BLaER1 treated with 17β-estradiol and CSF1 and Interleukin-3, amounts not matched to agents 10 nM and 100 nM (cell line): ENCODE measurements at regions not wholly inside any gene's neighbourhood (a gene's known extent, or its start where the extent isn't known, plus 50 kb on each side); places are given as distances from the start of the nearest gene placed in this dataset.

Experiments used
- H3K27ac ChIP-seq, 11 experiments: shearing (Covaris generic); formaldehyde crosslinking; 2 replicates each; pipeline ENCODE4 v1.8.1; 2022
- H3K27me3 ChIP-seq, 11 experiments: shearing (Covaris generic); formaldehyde crosslinking; 2 replicates each; pipeline ENCODE4 v1.8.1; 2022
- H3K36me3 ChIP-seq, 11 experiments: shearing (Covaris generic); formaldehyde crosslinking; 2 replicates each; pipeline ENCODE4 v1.8.1; 2022
- H3K4me1 ChIP-seq, 10 experiments: shearing (Covaris generic); formaldehyde crosslinking; 2 replicates each; pipeline ENCODE4 v1.8.1; 2022
- H3K4me2 ChIP-seq, 11 experiments: shearing (Covaris generic); formaldehyde crosslinking; 2 replicates each; pipeline ENCODE4 v1.8.1; 2022
- H3K4me3 ChIP-seq, 10 experiments: shearing (Covaris generic); formaldehyde crosslinking; 2 replicates each; pipeline ENCODE4 v1.8.1; 2022
- H3K9ac ChIP-seq, 11 experiments: shearing (Covaris generic); formaldehyde crosslinking; 2 replicates each; pipeline ENCODE4 v1.8.1; 2022
- H3K9me3 ChIP-seq, 11 experiments: shearing (Covaris generic); formaldehyde crosslinking; replicated peaks in 1 of 11; 2 replicates each; pipeline ENCODE4 v1.8.1; 2022
- H4K20me1 ChIP-seq, 11 experiments: shearing (Covaris generic); formaldehyde crosslinking; 2 replicates each; pipeline ENCODE4 v1.8.1; 2022
- Cebpa-rat ChIP-seq, 11 experiments: shearing (Covaris generic); IDR thresholded peaks; 2 replicates each; pipeline ENCODE4 v1.8.1; 2022

GRCh38 chr4:54517781-54518444 lies 139.8 kb upstream of the KIT start:
- Histone ChIP-seq H3K4me2 (no peak overlapping the region), H3K4me3 (no peak overlapping the region), H3K9ac (no peak overlapping the region), H3K9me3 (no peaks in the 10 kb centered on the region), H3K27me3 (no peaks in the 10 kb centered on the region), H3K27ac (no peak overlapping the region), H3K4me1 (no peaks in the 10 kb centered on the region), H3K36me3 (no peaks in the 10 kb centered on the region), H4K20me1 (no peaks in the 10 kb centered on the region)
- TF ChIP-seq Cebpa-rat (IDR thresholded peaks at IDR 0.05): no peak

- Histone ChIP-seq H3K27me3 (no peaks in the 10 kb centered on the region), H3K4me2 (no peak overlapping the region), H3K4me3 (no peak overlapping the region), H3K36me3 (no peaks in the 10 kb centered on the region), H3K9me3 (no peaks in the 10 kb centered on the region), H4K20me1 (no peaks in the 10 kb centered on the region), H3K27ac (no peak overlapping the region), H3K9ac (no peak overlapping the region), H3K4me1 (no peaks in the 10 kb centered on the region)
- TF ChIP-seq Cebpa-rat (IDR thresholded peaks at IDR 0.05): no peak
Measured at GRCh38 chr4:54525602-54526001, 132.2 kb upstream of the KIT start.

GRCh38 chr4:54526560-54526959 lies 131.2 kb upstream of the KIT start:
- Histone ChIP-seq H3K36me3 (no peaks in the 10 kb centered on the region), H3K27ac (no peak overlapping the region), H3K4me2 (no peak overlapping the region), H3K4me3 (no peak overlapping the region), H3K9me3 (no peaks in the 10 kb centered on the region), H3K27me3 (no peaks in the 10 kb centered on the region), H4K20me1 (no peaks in the 10 kb centered on the region), H3K9ac (no peak overlapping the region), H3K4me1 (no peaks in the 10 kb centered on the region)
- no peak for TF ChIP-seq Cebpa-rat (IDR thresholded peaks at IDR 0.05)

DNA sequence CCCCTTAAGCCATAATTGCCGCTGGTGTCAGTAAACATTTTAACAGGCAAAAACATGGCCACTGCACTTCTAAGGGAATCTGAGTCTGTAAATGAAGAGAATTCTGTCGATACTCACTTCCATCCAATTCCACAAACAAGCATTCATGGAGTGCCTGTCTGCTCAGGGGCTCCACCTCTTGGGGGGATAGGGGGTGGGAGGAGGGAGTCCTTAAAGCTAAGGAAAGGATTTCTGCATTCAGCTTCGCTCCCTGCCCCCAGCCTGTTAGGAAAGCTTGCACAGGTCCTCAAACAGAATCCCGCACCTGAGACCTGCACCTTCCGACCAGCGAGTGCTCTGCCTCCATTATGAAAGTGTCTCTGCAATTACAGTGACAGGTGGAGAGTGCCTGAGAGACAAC lies 130.2 kb upstream of the KIT start:
- no peak overlapping the region for H3K4me2 ChIP-seq
- H3K27ac ChIP-seq: no peak overlapping the region
- no peak for TF ChIP-seq Cebpa-rat (IDR thresholded peaks at IDR 0.05)
- no peaks in the 10 kb centered on the region for H3K27me3 ChIP-seq
- H3K4me1 ChIP-seq: no peaks in the 10 kb centered on the region
- H3K4me3 ChIP-seq: no peak overlapping the region
- H4K20me1 ChIP-seq: no peaks in the 10 kb centered on the region
- no peaks in the 10 kb centered on the region for H3K36me3 ChIP-seq
- no peaks in the 10 kb centered on the region for H3K9me3 ChIP-seq
- no peak overlapping the region for H3K9ac ChIP-seq

DNA sequence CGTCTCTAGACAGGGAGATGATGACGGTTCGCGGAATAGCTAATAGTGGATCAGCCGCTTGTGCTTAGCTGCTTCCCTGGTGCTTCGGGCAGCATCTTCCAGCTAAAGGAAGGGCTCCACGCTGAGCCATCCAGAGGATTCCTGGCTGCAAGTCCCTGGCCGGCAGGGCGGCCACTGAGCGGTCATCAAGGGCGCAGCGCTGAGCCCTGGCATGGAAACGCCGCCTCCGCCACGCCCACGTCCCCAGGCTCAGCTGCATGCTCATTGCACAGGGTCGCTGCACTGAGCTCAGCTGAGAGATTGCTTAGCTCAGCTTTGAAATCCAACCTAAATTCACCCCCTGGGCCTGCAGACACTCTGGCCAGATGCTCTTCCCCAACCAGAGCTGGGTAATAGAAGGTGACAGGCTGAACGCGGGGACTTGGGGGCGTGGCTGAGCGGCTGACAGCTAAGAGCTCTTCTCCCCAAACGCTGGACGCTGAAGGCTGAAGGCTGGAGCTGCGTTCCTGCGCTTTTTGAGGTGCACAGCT lies 118.2 kb upstream of the KIT start:
- Histone ChIP-seq H3K9ac (no peak overlapping the region), H3K27me3 (no peaks in the 10 kb centered on the region), H4K20me1 (no peaks in the 10 kb centered on the region), H3K36me3 (no peaks in the 10 kb centered on the region), H3K9me3 (peaks cover 0 to 4% (median 0%) of the 10 kb centered on the region in 11 experiments; a peak in 1 of 22 replicates), H3K4me3 (no peak overlapping the region), H3K27ac (no peak overlapping the region), H3K4me1 (no peaks in the 10 kb centered on the region), H3K4me2 (no peak overlapping the region)
- no peak for TF ChIP-seq Cebpa-rat (IDR thresholded peaks at IDR 0.05)

- Histone ChIP-seq H3K4me2 (0 out of 22 replicates have a peak overlapping the region, but pooled peaks of 1 of the 11 experiments have one; percentile 10), H3K27me3 (no peaks in the 10 kb centered on the region), H3K4me1 (no peaks in the 10 kb centered on the region), H3K36me3 (no peaks in the 10 kb centered on the region), H4K20me1 (no peaks in the 10 kb centered on the region), H3K4me3 (no peak overlapping the region), H3K27ac (no peak overlapping the region), H3K9me3 (no peaks in the 10 kb centered on the region), H3K9ac (no peak overlapping the region)
- no peak for TF ChIP-seq Cebpa-rat (IDR thresholded peaks at IDR 0.05)
Measured at GRCh38 chr4:54540931-54541330, 116.8 kb upstream of the KIT start.

GRCh38 chr4:54541426-54542118 lies 116.2 kb upstream of the KIT start:
- no peak for TF ChIP-seq Cebpa-rat (IDR thresholded peaks at IDR 0.05)
- Histone ChIP-seq H3K4me2 (no peak overlapping the region), H3K9me3 (no peaks in the 10 kb centered on the region), H3K36me3 (no peaks in the 10 kb centered on the region), H3K9ac (no peak overlapping the region), H3K4me3 (no peak overlapping the region), H3K27me3 (no peaks in the 10 kb centered on the region), H3K4me1 (no peaks in the 10 kb centered on the region), H3K27ac (no peak overlapping the region), H4K20me1 (no peaks in the 10 kb centered on the region)

DNA sequence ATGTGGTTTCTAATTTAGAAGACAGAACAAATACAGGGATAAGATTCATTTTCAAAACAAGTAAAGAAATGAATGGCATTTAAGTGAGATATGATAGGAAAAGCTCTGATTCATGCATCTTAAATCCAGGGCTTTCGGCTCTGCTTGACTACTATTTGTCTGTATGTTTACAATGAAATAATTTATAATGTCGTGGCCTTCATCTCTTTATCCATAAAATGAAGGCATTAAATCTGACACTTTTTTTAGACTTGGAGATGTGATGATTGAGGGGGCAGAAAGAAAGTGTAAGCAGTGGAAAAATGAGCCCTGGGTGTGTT lies 115.7 kb upstream of the KIT start:
- Histone ChIP-seq H3K27me3 (no peaks in the 10 kb centered on the region), H3K4me2 (no peak overlapping the region), H3K9me3 (no peaks in the 10 kb centered on the region), H3K4me3 (no peak overlapping the region), H3K27ac (no peak overlapping the region), H3K9ac (no peak overlapping the region), H3K4me1 (no peaks in the 10 kb centered on the region), H4K20me1 (no peaks in the 10 kb centered on the region), H3K36me3 (no peaks in the 10 kb centered on the region)
- TF ChIP-seq Cebpa-rat (IDR thresholded peaks at IDR 0.05): no peak

GRCh38 chr4:54542540-54543041 lies 115.2 kb upstream of the KIT start:
- Histone ChIP-seq H3K9me3 (no peaks in the 10 kb centered on the region), H3K4me1 (no peaks in the 10 kb centered on the region), H3K36me3 (no peaks in the 10 kb centered on the region), H3K4me3 (no peak overlapping the region), H3K4me2 (no peak overlapping the region), H4K20me1 (no peaks in the 10 kb centered on the region), H3K27ac (no peak overlapping the region), H3K9ac (no peak overlapping the region), H3K27me3 (no peaks in the 10 kb centered on the region)
- TF ChIP-seq Cebpa-rat (IDR thresholded peaks at IDR 0.05): no peak
